ENCODE measurements at regions not wholly inside any gene's neighbourhood (a gene's known extent, or its start where the extent isn't known, plus 50 kb on each side); places are given as distances from the start of the nearest gene placed in this dataset.

DNA sequence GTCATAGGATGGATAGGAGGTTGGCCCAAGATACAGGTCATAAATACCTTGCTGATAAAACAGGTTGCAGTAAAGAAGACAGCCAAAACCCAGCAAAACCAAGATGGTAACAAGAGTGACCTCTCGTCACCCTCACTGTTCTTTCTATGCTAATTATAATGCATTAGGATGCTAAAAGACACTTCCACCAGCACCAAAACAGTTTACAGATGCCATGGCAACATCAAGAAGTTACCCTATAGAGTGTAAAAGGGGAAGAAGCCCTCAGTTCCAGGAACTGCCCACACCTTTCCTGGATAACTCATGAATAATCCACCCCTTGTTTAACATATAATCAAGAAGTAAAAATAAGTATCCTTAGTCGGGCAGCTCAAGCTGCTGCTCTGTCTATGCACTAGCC lies 671.9 kb downstream of the PTPRC start:
- H3K9ac ChIP-seq (ENCODE audit: control insufficient read depth, insufficient read depth, low read length) = no peak overlapping the region
- H3K79me2 ChIP-seq (ENCODE audit: control insufficient read depth, insufficient read depth, low read length) = no peaks in the 10 kb centered on the region
- no peak overlapping the region for H3K4me2 ChIP-seq (ENCODE audit: control insufficient read depth, insufficient read depth)
- in situ Hi-C loops (cut with MboI) (no loop called here), intact Hi-C loops (cut with micrococcal nuclease; ENCODE audit: unreplicated experiment) (no loop called here)
- peaks cover 3% of the 10 kb centered on the region; the same call in 1 of the 2 replicates for H3K4me1 ChIP-seq (ENCODE audit: control insufficient read depth, insufficient read depth, low read length)
- FAIRE-seq (no peak), ATAC-seq (no peak), DNase-seq (ENCODE audit: low read depth, low spot score) (no peak)
- no peak overlapping the region for H2AFZ ChIP-seq (ENCODE audit: control insufficient read depth, low read depth, low read length)
- no peaks in the 10 kb centered on the region for H3K36me3 ChIP-seq (ENCODE audit: control insufficient read depth in 2 of 2, insufficient read depth in 2 of 2, low read length in 1 of 2)
- ChIA-PET RAD21 (ENCODE audit: unreplicated experiment) (no interaction called here), POLR2A (no interaction called here), CTCF (no interaction called here), SMC1A (ENCODE audit: uncharacterized antibody, unreplicated experiment) (interaction anchor here (1.5 kb wide), 1 partner anchor 40 kb away, joined by 4 read pairs; no protein-coding TSS in a partner anchor)
- no TSS peak for BruUV-seq (replicated peaks)
- H3K9me3 ChIP-seq (replicated peaks; ENCODE audit: control insufficient read depth, insufficient read depth, low read length) = no peaks in the 10 kb centered on the region; the same call in 1 of the 3 replicates
- WGBS (ENCODE audit: insufficient coverage, insufficient replicate concordance, low lambda C conversion rate, missing lambda C conversion rate) = 0% methylated on average over 2 of the region's 2 CpGs
- H4K20me1 ChIP-seq (ENCODE audit: control insufficient read depth, insufficient read depth) = no peaks in the 10 kb centered on the region
- no peak overlapping the region for H3K4me3 ChIP-seq
- no peaks in the 10 kb centered on the region for H3K27me3 ChIP-seq (replicated peaks in 1 of 2; ENCODE audit: control insufficient read depth in 2 of 2, insufficient read depth in 2 of 2, low read length in 1 of 2)
- TF ChIP-seq SMC3 (IDR thresholded peaks at IDR 0.05; ENCODE audit: borderline replicate concordance, low read length) (no peak), BACH1 (IDR thresholded peaks at IDR 0.05; ENCODE audit: borderline replicate concordance) (no peak)
- TF ChIP-seq, protein P1, sequence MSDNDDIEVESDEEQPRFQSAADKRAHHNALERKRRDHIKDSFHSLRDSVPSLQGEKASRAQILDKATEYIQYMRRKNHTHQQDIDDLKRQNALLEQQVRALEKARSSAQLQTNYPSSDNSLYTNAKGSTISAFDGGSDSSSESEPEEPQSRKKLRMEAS (IDR thresholded peaks at IDR 0.05; ENCODE audit: low read depth, low read length) = no peak
- H3K27ac ChIP-seq (ENCODE audit: control insufficient read depth, insufficient read depth) = no peak overlapping the region

DNA sequence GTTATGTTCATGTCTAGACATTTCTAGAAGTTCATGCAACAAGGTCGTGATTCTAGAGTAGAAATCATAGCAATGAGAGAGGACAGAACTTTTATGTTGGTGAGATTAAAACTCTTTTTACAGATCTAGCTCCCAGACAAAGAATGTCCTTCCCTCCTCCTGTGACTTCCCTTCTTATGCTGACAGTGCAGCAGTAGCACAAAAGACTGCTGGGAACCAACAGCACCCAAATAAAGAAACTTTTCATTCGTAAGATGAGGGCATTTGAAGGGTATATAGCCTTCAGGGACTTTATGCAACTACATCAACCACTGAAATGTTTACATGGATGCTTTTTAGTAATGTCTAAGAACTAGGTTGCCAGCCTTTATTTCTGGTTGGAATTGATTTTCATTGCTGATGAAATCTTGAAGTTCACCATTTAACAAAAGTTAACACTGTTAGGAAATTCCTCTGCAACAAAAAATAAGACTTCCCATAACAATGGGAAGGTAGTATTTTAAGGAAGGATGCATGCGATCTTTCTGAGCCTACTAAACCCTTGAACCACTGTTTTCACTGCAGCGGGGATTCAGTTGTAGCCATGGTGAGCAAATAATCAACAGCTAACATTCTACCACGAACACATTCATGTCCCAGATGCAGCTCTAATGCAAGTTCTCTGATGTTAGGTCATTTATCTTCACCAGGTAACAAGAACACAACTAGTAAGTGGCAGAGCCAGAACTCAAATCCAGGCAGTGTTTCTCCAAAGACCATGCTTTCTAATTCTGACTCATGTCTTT lies 672.8 kb downstream of the PTPRC start:
- in situ Hi-C loops (cut with MboI) (no loop called here), intact Hi-C loops (cut with micrococcal nuclease; ENCODE audit: unreplicated experiment) (no loop called here)
- FAIRE-seq = no peak
- no peak overlapping the region for H3K9ac ChIP-seq (ENCODE audit: control insufficient read depth, insufficient read depth, low read length)
- H3K27me3 ChIP-seq (replicated peaks in 1 of 2; ENCODE audit: control insufficient read depth in 2 of 2, insufficient read depth in 2 of 2, low read length in 1 of 2) = no peaks in the 10 kb centered on the region
- ATAC-seq = no peak
- DNase-seq (ENCODE audit: low read depth, low spot score) = no peak
- ChIA-PET CTCF (no interaction called here), RAD21 (ENCODE audit: unreplicated experiment) (no interaction called here), POLR2A (no interaction called here), SMC1A (ENCODE audit: uncharacterized antibody, unreplicated experiment) (no interaction called here)
- H2AFZ ChIP-seq (ENCODE audit: control insufficient read depth, low read depth, low read length) = no peak overlapping the region
- no peaks in the 10 kb centered on the region for H3K79me2 ChIP-seq (ENCODE audit: control insufficient read depth, insufficient read depth, low read length)
- BruUV-seq (replicated peaks) = no TSS peak
- H4K20me1 ChIP-seq (ENCODE audit: control insufficient read depth, insufficient read depth) = no peaks in the 10 kb centered on the region
- no peaks in the 10 kb centered on the region for H3K36me3 ChIP-seq (ENCODE audit: control insufficient read depth in 2 of 2, insufficient read depth in 2 of 2, low read length in 1 of 2)
- no peak overlapping the region for H3K4me3 ChIP-seq
- H3K27ac ChIP-seq (ENCODE audit: control insufficient read depth, insufficient read depth) = no peak overlapping the region
- no peak overlapping the region for H3K4me2 ChIP-seq (ENCODE audit: control insufficient read depth, insufficient read depth)
- TF ChIP-seq RAD21 (IDR thresholded peaks at IDR 0.05; ENCODE audit: insufficient read depth, low read depth, low read length) (no peak), BMI1 (IDR thresholded peaks at IDR 0.05; ENCODE audit: borderline replicate concordance) (no peak), KLF5 (IDR thresholded peaks at IDR 0.05; ENCODE audit: partially characterized antibody) (no peak)
- H3K9me3 ChIP-seq (replicated peaks; ENCODE audit: control insufficient read depth, insufficient read depth, low read length) = no peaks in the 10 kb centered on the region; the same call in 1 of the 3 replicates
- peaks cover 3% of the 10 kb centered on the region; the same call in 1 of the 2 replicates for H3K4me1 ChIP-seq (ENCODE audit: control insufficient read depth, insufficient read depth, low read length)
- 32% methylated on average over 5 of the region's 5 CpGs for whole genome bisulfite sequencing (ENCODE audit: insufficient coverage, insufficient replicate concordance, low lambda C conversion rate, missing lambda C conversion rate)
